Mesendoderm (in vitro differentiated cells): ENCODE measurements at regions not wholly inside any gene's neighbourhood (a gene's known extent, or its start where the extent isn't known, plus 50 kb on each side); places are given as distances from the start of the nearest gene placed in this dataset.

Experiments used
- DNase-seq: peaks from one replicate; pipeline ENCODE4 v3.0.0; 2013
- H2AK5ac ChIP-seq: 2 replicates; pipeline ENCODE4 v1.6.1; 2013; ENCODE audit warnings: low read length, inconsistent platforms
- H2BK120ac ChIP-seq: 2 replicates; pipeline ENCODE4 v1.6.1; 2013; ENCODE audit warnings: low read depth, mild to moderate bottlenecking, low read length, moderate library complexity, mixed read lengths
- H2BK15ac ChIP-seq: replicated peaks from 2 replicates; pipeline ENCODE4 v1.6.1; 2013; ENCODE audit warnings: low read depth, mild to moderate bottlenecking, moderate library complexity
- H2BK5ac ChIP-seq: 2 replicates; pipeline ENCODE4 v1.6.1; 2013; ENCODE audit warnings: low read length, inconsistent platforms
- H3K18ac ChIP-seq: 2 replicates; pipeline ENCODE4 v1.6.1; 2013; ENCODE audit warnings: mild to moderate bottlenecking, low read length, mixed read lengths
- H3K23ac ChIP-seq: one replicate; pipeline ENCODE4 v1.6.1; 2013; ENCODE audit warnings: low read length
- H3K27ac ChIP-seq: 2 replicates; pipeline ENCODE4 v1.5.1; 2013; ENCODE audit warnings: low read depth, mild to moderate bottlenecking, inconsistent platforms, low read length, moderate library complexity
- H3K27me3 ChIP-seq: 2 replicates; pipeline ENCODE4 v1.6.1; 2013; ENCODE audit warnings: low read length, control low read depth, mild to moderate bottlenecking, inconsistent platforms; ENCODE audit not compliant: insufficient read depth, poor library complexity
- H3K36me3 ChIP-seq: 2 replicates; pipeline ENCODE4 v1.6.1; 2013; ENCODE audit warnings: low read length, inconsistent platforms; ENCODE audit not compliant: control insufficient read depth, insufficient read depth
- H3K4ac ChIP-seq: one replicate; pipeline ENCODE4 v1.6.1; 2013; ENCODE audit warnings: low read depth, mild to moderate bottlenecking, low read length, moderate library complexity
- H3K4me1 ChIP-seq: 2 replicates; pipeline ENCODE4 v1.6.1; 2013; ENCODE audit warnings: low read depth, low read length, inconsistent platforms; ENCODE audit not compliant: control insufficient read depth
- H3K4me2 ChIP-seq: 2 replicates; pipeline ENCODE4 v1.6.1; 2013; ENCODE audit warnings: low read length
- H3K4me3 ChIP-seq: 2 replicates; pipeline ENCODE4 v1.5.1; 2013; ENCODE audit warnings: mild to moderate bottlenecking, low read length
- H3K56ac ChIP-seq: one replicate; pipeline ENCODE4 v1.6.1; 2013; ENCODE audit warnings: low read length
- H3K79me1 ChIP-seq: 2 replicates; pipeline ENCODE4 v1.6.1; 2013; ENCODE audit warnings: low read length, inconsistent platforms
- H3K79me2 ChIP-seq: 2 replicates; pipeline ENCODE4 v1.6.1; 2013; ENCODE audit warnings: mild to moderate bottlenecking, low read length; ENCODE audit not compliant: control insufficient read depth, insufficient read depth
- H3K9ac ChIP-seq: 2 replicates; pipeline ENCODE4 v1.6.1; 2013; ENCODE audit warnings: low read length, inconsistent platforms
- H4K5ac ChIP-seq: one replicate; pipeline ENCODE4 v1.6.1; 2013; ENCODE audit warnings: low read length
- H4K8ac ChIP-seq: one replicate; pipeline ENCODE4 v1.6.1; 2013; ENCODE audit warnings: low read depth, mild to moderate bottlenecking, control low read depth, low read length, moderate library complexity
- WGBS: extraction: QIAGEN DNeasy Blood & Tissue Kit; methylation state at CpG from one replicate; pipeline ENCODE4 v1.1.7; 2013; ENCODE audit warnings: low lambda C conversion rate, missing lambda C conversion rate; ENCODE audit not compliant: insufficient coverage; ENCODE audit errors: extremely low coverage; 5-methylcytosine and 5-hydroxymethylcytosine counted together

DNA sequence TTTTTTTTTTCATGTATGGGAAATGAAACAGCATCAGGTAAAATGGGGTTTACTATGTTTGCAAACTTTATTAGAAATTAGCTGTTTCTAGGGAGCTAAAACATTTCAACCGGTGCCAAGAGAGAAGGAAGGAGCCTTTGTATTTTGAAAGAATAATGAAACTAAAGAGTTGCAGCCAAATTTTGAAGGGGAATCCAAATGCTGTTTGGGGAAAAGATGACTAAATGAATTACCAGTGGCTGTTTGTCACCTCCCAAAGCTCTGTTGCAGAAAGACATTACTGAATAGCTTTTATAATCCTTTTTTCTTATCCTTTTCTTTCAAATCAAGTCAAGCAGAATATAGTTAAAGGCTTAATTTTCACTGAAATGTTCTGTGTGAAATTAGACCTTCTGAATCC, 591.3 kb upstream of the ADGRL2 start:
- Histone ChIP-seq H3K79me2 (no peaks in the 10 kb centered on the region), H2BK15ac (no peak overlapping the region), H4K5ac (no peak overlapping the region), H3K4ac (no peak overlapping the region), H3K27me3 (no peaks in the 10 kb centered on the region), H2BK120ac (no peak overlapping the region), H4K8ac (no peak overlapping the region), H2BK5ac (no peak overlapping the region), H3K56ac (no peak overlapping the region), H2AK5ac (no peak overlapping the region), H3K4me1 (no peaks in the 10 kb centered on the region), H3K18ac (no peak overlapping the region), H3K23ac (no peak overlapping the region), H3K4me3 (no peak overlapping the region), H3K9ac (no peak overlapping the region), H3K27ac (no peak overlapping the region), H3K36me3 (no peaks in the 10 kb centered on the region), H3K4me2 (no peak overlapping the region), H3K79me1 (no peaks in the 10 kb centered on the region)
- DNase-seq, result no peak
- WGBS, result no CpG with 5 or more reads among the region's 1 CpG

GRCh38 chr1:81208441-81208840, 592.3 kb upstream of the ADGRL2 start:
- H2BK120ac ChIP-seq, result no peak overlapping the region
- H3K4me3 ChIP-seq, result no peak overlapping the region
- no CpG with 5 or more reads among the region's 13 CpGs for WGBS
- H3K4me1 ChIP-seq, result no peaks in the 10 kb centered on the region
- no peaks in the 10 kb centered on the region for H3K27me3 ChIP-seq
- H2AK5ac ChIP-seq, result no peak overlapping the region
- H3K79me2 ChIP-seq, result no peaks in the 10 kb centered on the region
- no peak overlapping the region for H3K18ac ChIP-seq
- H3K36me3 ChIP-seq, result no peaks in the 10 kb centered on the region
- H4K8ac ChIP-seq, result no peak overlapping the region
- no peak overlapping the region for H4K5ac ChIP-seq
- no peak for DNase-seq
- no peak overlapping the region for H2BK5ac ChIP-seq
- H3K27ac ChIP-seq, result no peak overlapping the region
- no peak overlapping the region for H3K9ac ChIP-seq
- no peak overlapping the region for H3K4me2 ChIP-seq
- no peak overlapping the region for H2BK15ac ChIP-seq
- no peak overlapping the region for H3K56ac ChIP-seq
- H3K79me1 ChIP-seq, result no peaks in the 10 kb centered on the region
- H3K4ac ChIP-seq, result no peak overlapping the region
- H3K23ac ChIP-seq, result no peak overlapping the region

DNA sequence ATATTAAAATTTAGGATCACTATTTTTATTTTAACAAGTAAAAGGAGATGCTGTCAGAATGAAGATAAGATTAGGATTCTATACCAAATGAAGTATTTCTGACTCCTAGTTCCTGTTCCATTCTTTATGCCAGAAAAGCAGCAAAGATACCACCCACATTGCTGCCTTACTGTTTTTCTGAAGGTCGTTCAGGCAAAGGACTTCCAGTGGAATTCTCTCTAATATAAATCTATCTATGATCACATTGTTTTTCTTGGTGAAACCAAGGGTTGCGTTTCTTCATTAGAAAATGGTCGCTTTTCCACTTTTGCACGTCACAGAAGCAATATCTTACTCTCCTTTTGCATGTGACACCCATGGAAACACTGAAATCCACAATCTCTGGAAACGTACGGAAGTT, 594.8 kb upstream of the ADGRL2 start:
- Histone ChIP-seq H3K4me2 (no peak overlapping the region), H3K23ac (no peak overlapping the region), H4K8ac (no peak overlapping the region), H3K36me3 (no peaks in the 10 kb centered on the region), H3K27me3 (no peaks in the 10 kb centered on the region), H3K4ac (no peak overlapping the region), H3K4me3 (no peak overlapping the region), H3K4me1 (no peaks in the 10 kb centered on the region), H2AK5ac (no peak overlapping the region), H3K18ac (no peak overlapping the region), H4K5ac (no peak overlapping the region), H2BK5ac (no peak overlapping the region), H3K79me2 (no peaks in the 10 kb centered on the region), H3K27ac (no peak overlapping the region), H3K56ac (no peak overlapping the region), H3K9ac (no peak overlapping the region), H2BK15ac (no peak overlapping the region), H2BK120ac (no peak overlapping the region), H3K79me1 (no peaks in the 10 kb centered on the region)
- no CpG with 5 or more reads among the region's 6 CpGs for WGBS
- DNase-seq, result no peak

- Histone ChIP-seq H3K4me3 (no peak overlapping the region), H2BK5ac (no peak overlapping the region), H3K79me1 (no peaks in the 10 kb centered on the region), H3K9ac (no peak overlapping the region), H3K4me2 (no peak overlapping the region), H3K27ac (no peak overlapping the region), H3K4ac (no peak overlapping the region), H3K36me3 (no peaks in the 10 kb centered on the region), H3K18ac (no peak overlapping the region), H2BK15ac (no peak overlapping the region), H4K5ac (no peak overlapping the region), H2AK5ac (no peak overlapping the region), H3K4me1 (no peaks in the 10 kb centered on the region), H4K8ac (no peak overlapping the region), H3K27me3 (no peaks in the 10 kb centered on the region), H3K56ac (no peak overlapping the region), H2BK120ac (no peak overlapping the region), H3K23ac (no peak overlapping the region), H3K79me2 (no peaks in the 10 kb centered on the region)
- WGBS, result no CpG with 5 or more reads among the region's 2 CpGs
- DNase-seq, result no peak
Measured at GRCh38 chr1:81201779-81202178, 599.0 kb upstream of the ADGRL2 start.

DNA sequence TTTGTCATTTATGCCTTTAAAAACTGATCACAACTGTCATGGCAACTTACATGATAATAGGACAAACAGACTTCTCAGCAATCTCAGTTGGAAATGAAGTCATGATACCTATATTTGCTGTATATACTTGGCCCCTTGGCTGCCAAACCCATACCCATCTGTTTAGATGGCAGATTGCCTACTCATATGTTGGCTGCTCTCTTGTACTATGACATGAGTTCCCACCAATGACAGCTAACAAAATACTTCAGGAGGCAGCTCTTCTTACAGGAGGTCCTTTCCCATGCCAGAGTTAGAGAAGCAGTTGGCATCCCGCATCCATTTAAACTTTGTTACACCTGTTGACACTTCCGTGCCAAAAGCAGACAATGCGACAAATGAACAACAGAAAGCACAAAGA, 603.1 kb upstream of the ADGRL2 start:
- no CpG with 5 or more reads among the region's 3 CpGs for WGBS
- Histone ChIP-seq H3K4me1 (no peaks in the 10 kb centered on the region), H3K23ac (no peak overlapping the region), H3K18ac (no peak overlapping the region), H3K4ac (no peak overlapping the region), H4K5ac (no peak overlapping the region), H3K36me3 (no peaks in the 10 kb centered on the region), H4K8ac (no peak overlapping the region), H3K79me2 (no peaks in the 10 kb centered on the region), H2BK5ac (no peak overlapping the region), H2AK5ac (no peak overlapping the region), H3K9ac (no peak overlapping the region), H3K56ac (no peak overlapping the region), H3K79me1 (no peaks in the 10 kb centered on the region), H3K4me3 (no peak overlapping the region), H2BK120ac (no peak overlapping the region), H3K4me2 (no peak overlapping the region), H3K27me3 (no peaks in the 10 kb centered on the region), H3K27ac (no peak overlapping the region), H2BK15ac (no peak overlapping the region)
- DNase-seq, result no peak
